ENCODE measurements at regions not wholly inside any gene's neighbourhood (a gene's known extent, or its start where the extent isn't known, plus 50 kb on each side); places are given as distances from the start of the nearest gene placed in this dataset.
"Not testable (repeated sequence)": the region's sequence is repeated elsewhere in the genome, so short reads cannot be mapped to it uniquely, and the experiment has no call there.

- FAIRE-seq; DNase-seq (ENCODE audit: insufficient read length, low spot score): not testable (repeated sequence)
Measured at GRCh38 chrX:1888305-1888704, 273.4 kb downstream of the ASMT start.

GRCh38 chrX:1894026-1894294, 279.1 kb downstream of the ASMT start:
- FAIRE-seq (no peak), DNase-seq (ENCODE audit: insufficient read length, low spot score) (no peak)

GRCh38 chrX:1894740-1895139, 279.9 kb downstream of the ASMT start:
- DNase-seq (ENCODE audit: insufficient read length, low spot score) (no peak), FAIRE-seq (no peak)

GRCh38 chrX:1895583-1895982, 280.7 kb downstream of the ASMT start:
- no peak for FAIRE-seq
- DNase-seq (ENCODE audit: insufficient read length, low spot score): no peak

GRCh38 chrX:1899841-1900240, 285.0 kb downstream of the ASMT start:
- no peak for FAIRE-seq
- DNase-seq (ENCODE audit: insufficient read length, low spot score): no peak

GRCh38 chrX:1902901-1903235, 288.0 kb downstream of the ASMT start:
- FAIRE-seq: no peak

GRCh38 chrX:1903236-1903935, 288.5 kb downstream of the ASMT start:
- DNase-seq (ENCODE audit: insufficient read length, low spot score) (peak; percentile 59), FAIRE-seq (peak; percentile 49)

More at GRCh38 chrX:1902901-1903235, 288.0 kb downstream of the ASMT start:
- no peak for DNase-seq (ENCODE audit: insufficient read length, low spot score)

GRCh38 chrX:1904663-1905218, 289.9 kb downstream of the ASMT start:
- peak; percentile 98 for FAIRE-seq

GRCh38 chrX:1906028-1906427, 291.2 kb downstream of the ASMT start:
- DNase-seq (ENCODE audit: insufficient read length, low spot score) (no peak), FAIRE-seq (no peak)

More at GRCh38 chrX:1904663-1905218, 289.9 kb downstream of the ASMT start:
- no peak for DNase-seq (ENCODE audit: insufficient read length, low spot score)

- DNase-seq (ENCODE audit: insufficient read length, low spot score); FAIRE-seq: not testable (repeated sequence)
Measured at GRCh38 chrX:1908996-1909395, 294.1 kb downstream of the ASMT start.

GRCh38 chrX:1909419-1910206, 294.8 kb downstream of the ASMT start:
- FAIRE-seq: no peak
- DNase-seq (ENCODE audit: insufficient read length, low spot score): no peak

GRCh38 chrX:1910207-1910470, 295.3 kb downstream of the ASMT start:
- FAIRE-seq (no peak), DNase-seq (ENCODE audit: insufficient read length, low spot score) (no peak)

GRCh38 chrX:1911401-1912128, 296.7 kb downstream of the ASMT start:
- DNase-seq (ENCODE audit: insufficient read length, low spot score) (no peak), FAIRE-seq (no peak)

- no peak for FAIRE-seq
Measured at GRCh38 chrX:1912193-1912592, 297.3 kb downstream of the ASMT start.

GRCh38 chrX:1914606-1915365, 299.9 kb downstream of the ASMT start:
- DNase-seq (ENCODE audit: insufficient read length, low spot score) (no peak), FAIRE-seq (no peak)

More at GRCh38 chrX:1912193-1912592, 297.3 kb downstream of the ASMT start:
- no peak for DNase-seq (ENCODE audit: insufficient read length, low spot score)

- no peak for DNase-seq (ENCODE audit: insufficient read length, low spot score)
- FAIRE-seq: no peak
Measured at GRCh38 chrX:1918780-1919179, 303.9 kb downstream of the ASMT start.

- DNase-seq (ENCODE audit: insufficient read length, low spot score) (no peak), FAIRE-seq (no peak)
Measured at GRCh38 chrX:1925053-1925481, 310.2 kb downstream of the ASMT start.

GRCh38 chrX:1928805-1929204, 313.9 kb downstream of the ASMT start:
- DNase-seq (ENCODE audit: insufficient read length, low spot score): no peak
- FAIRE-seq: no peak

- FAIRE-seq: no peak
- DNase-seq (ENCODE audit: insufficient read length, low spot score): no peak
Measured at GRCh38 chrX:1932231-1932630, 317.4 kb downstream of the ASMT start.

- no peak for DNase-seq (ENCODE audit: insufficient read length, low spot score)
- no peak for FAIRE-seq
Measured at GRCh38 chrX:1933964-1934363, 319.1 kb downstream of the ASMT start.

GRCh38 chrX:1935805-1936204, 320.9 kb downstream of the ASMT start:
- FAIRE-seq: no peak

More at GRCh38 chrX:1935805-1936204, 320.9 kb downstream of the ASMT start:
- DNase-seq (ENCODE audit: insufficient read length, low spot score): no peak
